ENCODE measurements at regions not wholly inside any gene's neighbourhood (a gene's known extent, or its start where the extent isn't known, plus 50 kb on each side); places are given as distances from the start of the nearest gene placed in this dataset.

GRCh38 chr5:98518754-98519153, 254.7 kb upstream of the RGMB start:
- Histone ChIP-seq H3K27me3 (ENCODE audit: insufficient read depth, low read depth) (no peaks in the 10 kb centered on the region), H3K4me2 (no peak overlapping the region), H2AFZ (ENCODE audit: low read depth) (no peak overlapping the region), H4K20me1 (ENCODE audit: insufficient read depth) (no peaks in the 10 kb centered on the region), H3K9ac (no peak overlapping the region), H3K27ac (no peak overlapping the region), H3K36me3 (ENCODE audit: insufficient read depth) (no peaks in the 10 kb centered on the region), H3K4me3 (IDR thresholded peaks at IDR 0.05; ENCODE audit: insufficient read depth, low read depth, low read length) (no peak overlapping the region), H3K79me2 (ENCODE audit: insufficient read depth, low read depth) (no peaks in the 10 kb centered on the region), H3K4me1 (ENCODE audit: low read depth, poor library complexity, severe bottlenecking) (no peaks in the 10 kb centered on the region)
- TF ChIP-seq, protein P1, sequence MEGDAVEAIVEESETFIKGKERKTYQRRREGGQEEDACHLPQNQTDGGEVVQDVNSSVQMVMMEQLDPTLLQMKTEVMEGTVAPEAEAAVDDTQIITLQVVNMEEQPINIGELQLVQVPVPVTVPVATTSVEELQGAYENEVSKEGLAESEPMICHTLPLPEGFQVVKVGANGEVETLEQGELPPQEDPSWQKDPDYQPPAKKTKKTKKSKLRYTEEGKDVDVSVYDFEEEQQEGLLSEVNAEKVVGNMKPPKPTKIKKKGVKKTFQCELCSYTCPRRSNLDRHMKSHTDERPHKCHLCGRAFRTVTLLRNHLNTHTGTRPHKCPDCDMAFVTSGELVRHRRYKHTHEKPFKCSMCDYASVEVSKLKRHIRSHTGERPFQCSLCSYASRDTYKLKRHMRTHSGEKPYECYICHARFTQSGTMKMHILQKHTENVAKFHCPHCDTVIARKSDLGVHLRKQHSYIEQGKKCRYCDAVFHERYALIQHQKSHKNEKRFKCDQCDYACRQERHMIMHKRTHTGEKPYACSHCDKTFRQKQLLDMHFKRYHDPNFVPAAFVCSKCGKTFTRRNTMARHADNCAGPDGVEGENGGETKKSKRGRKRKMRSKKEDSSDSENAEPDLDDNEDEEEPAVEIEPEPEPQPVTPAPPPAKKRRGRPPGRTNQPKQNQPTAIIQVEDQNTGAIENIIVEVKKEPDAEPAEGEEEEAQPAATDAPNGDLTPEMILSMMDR (conservative IDR thresholded peaks at IDR 0.05; ENCODE audit: low read depth, low read length): no peak

DNA sequence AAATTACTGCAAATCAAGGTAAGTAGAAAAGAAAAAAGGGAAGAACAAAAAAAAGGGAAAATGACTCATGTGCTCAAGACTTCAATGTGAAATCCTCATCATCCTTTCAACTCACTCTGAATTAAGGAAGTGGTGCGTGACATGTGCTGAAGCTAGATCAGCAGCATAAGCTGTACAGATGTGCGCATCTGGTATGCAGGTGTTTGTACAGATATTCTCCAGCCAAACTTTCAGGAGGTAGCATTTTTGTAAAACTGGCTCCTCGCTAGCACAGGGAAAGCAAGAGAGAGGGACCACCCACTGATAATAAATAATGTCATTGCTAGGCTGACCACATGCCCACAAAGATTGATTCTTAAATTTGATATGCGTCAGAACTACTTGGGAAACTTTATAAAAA, 253.9 kb upstream of the RGMB start:
- Histone ChIP-seq H3K4me3 (IDR thresholded peaks at IDR 0.05; ENCODE audit: insufficient read depth, low read depth, low read length) (no peak overlapping the region), H3K79me2 (ENCODE audit: insufficient read depth, low read depth) (no peaks in the 10 kb centered on the region), H2AFZ (ENCODE audit: low read depth) (no peak overlapping the region), H4K20me1 (ENCODE audit: insufficient read depth) (no peaks in the 10 kb centered on the region), H3K27ac (no peak overlapping the region), H3K27me3 (ENCODE audit: insufficient read depth, low read depth) (no peaks in the 10 kb centered on the region), H3K9ac (no peak overlapping the region), H3K4me1 (ENCODE audit: low read depth, poor library complexity, severe bottlenecking) (no peaks in the 10 kb centered on the region), H3K4me2 (no peak overlapping the region), H3K36me3 (ENCODE audit: insufficient read depth) (no peaks in the 10 kb centered on the region)
- TF ChIP-seq, protein P1 (conservative IDR thresholded peaks at IDR 0.05; ENCODE audit: low read depth, low read length): no peak

DNA sequence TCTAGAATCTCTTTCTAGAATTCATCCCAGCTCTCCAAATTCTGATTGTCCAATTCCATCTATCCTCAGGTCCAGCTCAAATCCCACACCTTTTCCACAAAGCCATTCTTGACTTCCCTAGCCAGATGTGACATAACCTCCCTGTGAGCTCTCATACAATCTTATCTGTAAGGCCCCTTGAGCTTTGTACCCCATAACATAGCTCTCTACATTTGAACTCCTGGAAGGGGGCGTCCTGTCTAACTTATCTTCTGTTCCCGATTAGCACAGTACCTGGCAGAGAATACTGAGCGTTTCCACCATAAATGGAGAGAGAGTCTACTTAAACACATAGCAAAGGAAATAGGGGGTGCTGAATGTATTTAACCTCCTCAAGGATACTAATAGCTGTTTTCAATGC, 251.6 kb upstream of the RGMB start:
- H3K4me1 ChIP-seq (ENCODE audit: low read depth, poor library complexity, severe bottlenecking): no peaks in the 10 kb centered on the region
- no peak overlapping the region for H2AFZ ChIP-seq (ENCODE audit: low read depth)
- no peak overlapping the region for H3K4me3 ChIP-seq (IDR thresholded peaks at IDR 0.05; ENCODE audit: insufficient read depth, low read depth, low read length)
- H3K36me3 ChIP-seq (ENCODE audit: insufficient read depth): no peaks in the 10 kb centered on the region
- H3K9ac ChIP-seq: no peak overlapping the region
- H3K27ac ChIP-seq: no peak overlapping the region
- H3K27me3 ChIP-seq (ENCODE audit: insufficient read depth, low read depth): no peaks in the 10 kb centered on the region
- H4K20me1 ChIP-seq (ENCODE audit: insufficient read depth): no peaks in the 10 kb centered on the region
- H3K4me2 ChIP-seq: no peak overlapping the region
- TF ChIP-seq, protein P1 (conservative IDR thresholded peaks at IDR 0.05; ENCODE audit: low read depth, low read length): no peak
- no peaks in the 10 kb centered on the region for H3K79me2 ChIP-seq (ENCODE audit: insufficient read depth, low read depth)

- H3K79me2 ChIP-seq (ENCODE audit: insufficient read depth, low read depth): no peaks in the 10 kb centered on the region
- H3K27me3 ChIP-seq (ENCODE audit: insufficient read depth, low read depth): no peaks in the 10 kb centered on the region
- H3K36me3 ChIP-seq (ENCODE audit: insufficient read depth): no peaks in the 10 kb centered on the region
- H2AFZ ChIP-seq (ENCODE audit: low read depth): no peak overlapping the region
- H3K27ac ChIP-seq: no peak overlapping the region
- no peaks in the 10 kb centered on the region for H4K20me1 ChIP-seq (ENCODE audit: insufficient read depth)
- TF ChIP-seq, protein P1 (conservative IDR thresholded peaks at IDR 0.05; ENCODE audit: low read depth, low read length): no peak
- no peak overlapping the region for H3K9ac ChIP-seq
- no peaks in the 10 kb centered on the region for H3K4me1 ChIP-seq (ENCODE audit: low read depth, poor library complexity, severe bottlenecking)
- no peak overlapping the region for H3K4me2 ChIP-seq
- no peak overlapping the region for H3K4me3 ChIP-seq (IDR thresholded peaks at IDR 0.05; ENCODE audit: insufficient read depth, low read depth, low read length)
Measured at GRCh38 chr5:98524773-98525172, 248.7 kb upstream of the RGMB start.

Measured in KMS-11 (cell line).